ENCODE measurements at regions not wholly inside any gene's neighbourhood (a gene's known extent, or its start where the extent isn't known, plus 50 kb on each side); places are given as distances from the start of the nearest gene placed in this dataset.

- no peak for TF ChIP-seq POLR2A (IDR thresholded peaks at IDR 0.05)
- TF ChIP-seq, protein P1, sequence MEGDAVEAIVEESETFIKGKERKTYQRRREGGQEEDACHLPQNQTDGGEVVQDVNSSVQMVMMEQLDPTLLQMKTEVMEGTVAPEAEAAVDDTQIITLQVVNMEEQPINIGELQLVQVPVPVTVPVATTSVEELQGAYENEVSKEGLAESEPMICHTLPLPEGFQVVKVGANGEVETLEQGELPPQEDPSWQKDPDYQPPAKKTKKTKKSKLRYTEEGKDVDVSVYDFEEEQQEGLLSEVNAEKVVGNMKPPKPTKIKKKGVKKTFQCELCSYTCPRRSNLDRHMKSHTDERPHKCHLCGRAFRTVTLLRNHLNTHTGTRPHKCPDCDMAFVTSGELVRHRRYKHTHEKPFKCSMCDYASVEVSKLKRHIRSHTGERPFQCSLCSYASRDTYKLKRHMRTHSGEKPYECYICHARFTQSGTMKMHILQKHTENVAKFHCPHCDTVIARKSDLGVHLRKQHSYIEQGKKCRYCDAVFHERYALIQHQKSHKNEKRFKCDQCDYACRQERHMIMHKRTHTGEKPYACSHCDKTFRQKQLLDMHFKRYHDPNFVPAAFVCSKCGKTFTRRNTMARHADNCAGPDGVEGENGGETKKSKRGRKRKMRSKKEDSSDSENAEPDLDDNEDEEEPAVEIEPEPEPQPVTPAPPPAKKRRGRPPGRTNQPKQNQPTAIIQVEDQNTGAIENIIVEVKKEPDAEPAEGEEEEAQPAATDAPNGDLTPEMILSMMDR (IDR thresholded peaks at IDR 0.05): no peak
Observed at GRCh38 chr3:103629391-103629790, 1194.6 kb downstream of the ZPLD1 start.
